ENCODE measurements at regions not wholly inside any gene's neighbourhood (a gene's known extent, or its start where the extent isn't known, plus 50 kb on each side); places are given as distances from the start of the nearest gene placed in this dataset.

DNA sequence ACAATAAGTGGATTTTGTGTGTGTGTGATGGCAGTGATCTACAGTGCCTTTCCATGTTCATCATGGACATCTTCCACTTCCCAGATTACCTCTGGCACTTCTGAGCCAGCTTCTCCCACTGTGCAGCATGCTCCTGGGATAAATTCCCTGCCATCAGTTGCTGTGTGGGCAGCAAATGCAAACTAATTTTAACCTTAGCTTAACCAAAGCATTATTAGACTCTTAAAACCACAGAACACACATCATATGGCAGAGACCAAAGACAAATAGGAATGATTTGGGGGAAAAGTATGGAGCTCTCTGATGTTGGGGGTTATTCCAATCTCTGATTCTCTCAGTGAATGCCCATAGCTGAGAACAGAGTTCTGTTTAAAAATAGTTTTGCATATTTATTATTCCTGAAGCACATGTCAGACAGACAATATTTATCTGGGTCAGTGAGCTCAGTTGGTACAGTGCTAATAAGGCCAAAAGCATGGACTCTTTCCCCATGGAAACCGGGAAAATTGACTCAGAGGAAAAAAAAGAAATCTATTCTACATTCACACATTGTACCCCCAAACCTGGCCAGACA lies 567.4 kb downstream of the IQCM start:
- in situ Hi-C loops (cut with HindIII; ENCODE audit: extremely low pct_ligation_motif_present, low pct_unique_long_range_greater_than_20kb): no loop called here
- Histone ChIP-seq H3K4me2 (ENCODE audit: low read depth, low read length) (no peak overlapping the region), H3K27ac (ENCODE audit: extremely low read length, insufficient read depth, low read length) (no peak overlapping the region), H3K4me3 (replicated peaks in 1 of 3; ENCODE audit: insufficient read depth in 1 of 3, low read depth in 2 of 3, low read length in 3 of 3) (no peak overlapping the region), H3K9ac (ENCODE audit: insufficient read depth, low read depth, low read length) (no peak overlapping the region), H3K36me3 (replicated peaks in 1 of 2; ENCODE audit: control insufficient read depth in 1 of 2, insufficient read depth in 2 of 2, low read length in 2 of 2) (no peaks in the 10 kb centered on the region), H3K79me2 (ENCODE audit: insufficient read depth, low read length) (no peaks in the 10 kb centered on the region), H2AFZ (ENCODE audit: low read length) (no peak overlapping the region), H3K4me1 (ENCODE audit: insufficient read depth, low read length) (no peaks in the 10 kb centered on the region), H3K9me3 (ENCODE audit: low read length) (peaks cover 55% of the 10 kb centered on the region), H3K27me3 (ENCODE audit: control insufficient read depth in 1 of 2, insufficient read depth in 2 of 2, low read length in 2 of 2) (no peaks in the 10 kb centered on the region), H4K20me1 (ENCODE audit: insufficient read depth, low read length) (no peaks in the 10 kb centered on the region)
- FAIRE-seq: no peak
- no peak for ATAC-seq
- TF ChIP-seq ZNF274 (CRISPR knock-in tag; IDR thresholded peaks at IDR 0.05) (no peak), ZSCAN29 (CRISPR knock-in tag; conservative IDR thresholded peaks at IDR 0.05) (no peak), MZF1 (CRISPR knock-in tag; IDR thresholded peaks at IDR 0.05; ENCODE audit: borderline replicate concordance) (no peak), ATF7-NPFF (CRISPR knock-in tag; IDR thresholded peaks at IDR 0.05; ENCODE audit: low read depth) (no peak)
- WGBS (ENCODE audit: low lambda C conversion rate): 6% methylated on average over 1 of the region's 1 CpG
- no peak for DNase-seq (ENCODE audit: low spot score)
- ChIA-PET POLR2A (no interaction called here), CTCF (ENCODE audit: low intra/inter-chr PET ratio, low total read pairs) (no interaction called here)
- intact Hi-C loops (cut with micrococcal nuclease; ENCODE audit: unreplicated experiment): no loop called here
- BruUV-seq (replicated peaks): no TSS peak

- POLR2A ChIA-PET: no interaction called here
- ATAC-seq (no peak), FAIRE-seq (no peak), DNase-seq (ENCODE audit: low spot score) (no peak)
- no peak overlapping the region for H3K4me3 ChIP-seq (replicated peaks in 1 of 3; ENCODE audit: insufficient read depth in 1 of 3, low read depth in 2 of 3, low read length in 3 of 3)
- CTCF ChIA-PET (ENCODE audit: low intra/inter-chr PET ratio, low total read pairs): no interaction called here
- no peaks in the 10 kb centered on the region for H3K27me3 ChIP-seq (ENCODE audit: control insufficient read depth in 1 of 2, insufficient read depth in 2 of 2, low read length in 2 of 2)
- in situ Hi-C loops (cut with HindIII; ENCODE audit: extremely low pct_ligation_motif_present, low pct_unique_long_range_greater_than_20kb): no loop called here
- no peak overlapping the region for H3K9ac ChIP-seq (ENCODE audit: insufficient read depth, low read depth, low read length)
- intact Hi-C loops (cut with micrococcal nuclease; ENCODE audit: unreplicated experiment): no loop called here
- 0% methylated on average over 2 of the region's 2 CpGs for WGBS (ENCODE audit: low lambda C conversion rate)
- H3K4me2 ChIP-seq (ENCODE audit: low read depth, low read length): no peak overlapping the region
- peaks cover 53% of the 10 kb centered on the region for H3K9me3 ChIP-seq (ENCODE audit: low read length)
- H2AFZ ChIP-seq (ENCODE audit: low read length): no peak overlapping the region
- H4K20me1 ChIP-seq (ENCODE audit: insufficient read depth, low read length): no peaks in the 10 kb centered on the region
- H3K4me1 ChIP-seq (ENCODE audit: insufficient read depth, low read length): no peaks in the 10 kb centered on the region
- H3K27ac ChIP-seq (ENCODE audit: extremely low read length, insufficient read depth, low read length): no peak overlapping the region
- H3K79me2 ChIP-seq (ENCODE audit: insufficient read depth, low read length): no peaks in the 10 kb centered on the region
- H3K36me3 ChIP-seq (replicated peaks in 1 of 2; ENCODE audit: control insufficient read depth in 1 of 2, insufficient read depth in 2 of 2, low read length in 2 of 2): no peaks in the 10 kb centered on the region
- BruUV-seq (replicated peaks): no TSS peak
- TF ChIP-seq JUND (CRISPR knock-in tag; IDR thresholded peaks at IDR 0.05) (no peak), ETV6 (CRISPR knock-in tag; conservative IDR thresholded peaks at IDR 0.05) (no peak), CEBPG (CRISPR knock-in tag; IDR thresholded peaks at IDR 0.05) (no peak), CBX2 (IDR thresholded peaks at IDR 0.05; ENCODE audit: low read depth, low read length) (no peak), CBX2 (CRISPR knock-in tag; IDR thresholded peaks at IDR 0.05; ENCODE audit: low read depth) (no peak), CBX1 (IDR thresholded peaks at IDR 0.05; ENCODE audit: low read depth) (no peak)
- TF ChIP-seq, protein P1, sequence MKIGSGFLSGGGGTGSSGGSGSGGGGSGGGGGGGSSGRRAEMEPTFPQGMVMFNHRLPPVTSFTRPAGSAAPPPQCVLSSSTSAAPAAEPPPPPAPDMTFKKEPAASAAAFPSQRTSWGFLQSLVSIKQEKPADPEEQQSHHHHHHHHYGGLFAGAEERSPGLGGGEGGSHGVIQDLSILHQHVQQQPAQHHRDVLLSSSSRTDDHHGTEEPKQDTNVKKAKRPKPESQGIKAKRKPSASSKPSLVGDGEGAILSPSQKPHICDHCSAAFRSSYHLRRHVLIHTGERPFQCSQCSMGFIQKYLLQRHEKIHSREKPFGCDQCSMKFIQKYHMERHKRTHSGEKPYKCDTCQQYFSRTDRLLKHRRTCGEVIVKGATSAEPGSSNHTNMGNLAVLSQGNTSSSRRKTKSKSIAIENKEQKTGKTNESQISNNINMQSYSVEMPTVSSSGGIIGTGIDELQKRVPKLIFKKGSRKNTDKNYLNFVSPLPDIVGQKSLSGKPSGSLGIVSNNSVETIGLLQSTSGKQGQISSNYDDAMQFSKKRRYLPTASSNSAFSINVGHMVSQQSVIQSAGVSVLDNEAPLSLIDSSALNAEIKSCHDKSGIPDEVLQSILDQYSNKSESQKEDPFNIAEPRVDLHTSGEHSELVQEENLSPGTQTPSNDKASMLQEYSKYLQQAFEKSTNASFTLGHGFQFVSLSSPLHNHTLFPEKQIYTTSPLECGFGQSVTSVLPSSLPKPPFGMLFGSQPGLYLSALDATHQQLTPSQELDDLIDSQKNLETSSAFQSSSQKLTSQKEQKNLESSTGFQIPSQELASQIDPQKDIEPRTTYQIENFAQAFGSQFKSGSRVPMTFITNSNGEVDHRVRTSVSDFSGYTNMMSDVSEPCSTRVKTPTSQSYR (CRISPR knock-in tag; IDR thresholded peaks at IDR 0.05; ENCODE audit: borderline replicate concordance): no peak
- TF ChIP-seq, protein P2, sequence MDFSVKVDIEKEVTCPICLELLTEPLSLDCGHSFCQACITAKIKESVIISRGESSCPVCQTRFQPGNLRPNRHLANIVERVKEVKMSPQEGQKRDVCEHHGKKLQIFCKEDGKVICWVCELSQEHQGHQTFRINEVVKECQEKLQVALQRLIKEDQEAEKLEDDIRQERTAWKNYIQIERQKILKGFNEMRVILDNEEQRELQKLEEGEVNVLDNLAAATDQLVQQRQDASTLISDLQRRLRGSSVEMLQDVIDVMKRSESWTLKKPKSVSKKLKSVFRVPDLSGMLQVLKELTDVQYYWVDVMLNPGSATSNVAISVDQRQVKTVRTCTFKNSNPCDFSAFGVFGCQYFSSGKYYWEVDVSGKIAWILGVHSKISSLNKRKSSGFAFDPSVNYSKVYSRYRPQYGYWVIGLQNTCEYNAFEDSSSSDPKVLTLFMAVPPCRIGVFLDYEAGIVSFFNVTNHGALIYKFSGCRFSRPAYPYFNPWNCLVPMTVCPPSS (IDR thresholded peaks at IDR 0.05): no peak
These were observed 568.5 kb downstream of the IQCM start for GRCh38 chr4:149247164-149247563.

Measured in HepG2 (cell line).